Endodermal cell (in vitro differentiated cells): ENCODE measurements at regions not wholly inside any gene's neighbourhood (a gene's known extent, or its start where the extent isn't known, plus 50 kb on each side); places are given as distances from the start of the nearest gene placed in this dataset.

Experiments
- DNase-seq: peaks from one replicate; pipeline ENCODE4 v3.0.0-alpha.2; 2017
- H3K27ac ChIP-seq: 2 replicates; pipeline ENCODE4 v1.5.1; 2013; ENCODE audit warnings: mild to moderate bottlenecking, low read depth, low read length, moderate library complexity
- H3K27me3 ChIP-seq: 2 replicates; pipeline ENCODE4 v1.6.1; 2013; ENCODE audit warnings: mild to moderate bottlenecking, low read length, moderate library complexity; ENCODE audit not compliant: insufficient read depth, control insufficient read depth, poor library complexity, severe bottlenecking
- H3K36me3 ChIP-seq: 2 replicates; pipeline ENCODE4 v1.7.0; 2013; ENCODE audit warnings: mild to moderate bottlenecking, low read length, moderate library complexity; ENCODE audit not compliant: control insufficient read depth, insufficient read depth
- H3K4me1 ChIP-seq: one replicate; pipeline ENCODE4 v1.7.0; 2013; ENCODE audit warnings: low read length; ENCODE audit not compliant: control insufficient read depth, insufficient read depth
- H3K4me3 ChIP-seq: 2 replicates; pipeline ENCODE4 v1.5.1; 2013; ENCODE audit warnings: mild to moderate bottlenecking, low read length, moderate library complexity
- H3K9ac ChIP-seq: 2 replicates; pipeline ENCODE4 v1.6.1; 2013; ENCODE audit warnings: mild to moderate bottlenecking, low read length, moderate library complexity; ENCODE audit not compliant: poor library complexity, severe bottlenecking; ENCODE audit errors: extremely low read depth
- H3K9me3 ChIP-seq: 2 replicates; pipeline ENCODE4 v1.6.1; 2013; ENCODE audit warnings: mild to moderate bottlenecking, low read length, moderate library complexity; ENCODE audit not compliant: control insufficient read depth
- H3K27ac Mint-ChIP-seq: 2 replicates; pipeline ENCODE4 v1.8.0; 2020; ENCODE audit warnings: mixed read lengths
- H3K27me3 Mint-ChIP-seq: 2 replicates; pipeline ENCODE4 v1.8.0; 2021; ENCODE audit warnings: mild to moderate bottlenecking, mixed read lengths; ENCODE audit not compliant: insufficient read depth
- H3K36me3 Mint-ChIP-seq: 2 replicates; pipeline ENCODE4 v1.8.0; 2020; ENCODE audit warnings: low read depth, mixed read lengths
- H3K4me1 Mint-ChIP-seq: 2 replicates; pipeline ENCODE4 v1.8.0; 2020; ENCODE audit warnings: mixed read lengths
- H3K4me3 Mint-ChIP-seq: 2 replicates; pipeline ENCODE4 v1.8.0; 2020; ENCODE audit warnings: mild to moderate bottlenecking, moderate library complexity, mixed read lengths
- H3K9me3 Mint-ChIP-seq: 2 replicates; pipeline ENCODE4 v1.8.0; 2020; ENCODE audit warnings: mild to moderate bottlenecking, mixed read lengths
- CTCF ChIP-seq: fragments of 200-600 bp; sonication (generic); conservative IDR thresholded peaks from 2 replicates; pipeline ENCODE4 v1.5.0; 2021; ENCODE audit warnings: antibody characterized with exemption, mild to moderate bottlenecking
- WGBS, 2 experiments: methylation state at CpG; one replicate each; pipeline versions ENCODE4 v1.1.5 to v1.1.7; 2013; ENCODE audit warnings: missing lambda C conversion rate in 2 of 2, mixed read lengths in 1 of 2; ENCODE audit not compliant: insufficient coverage in 1 of 2, insufficient read length in 1 of 2; 5-methylcytosine and 5-hydroxymethylcytosine counted together

DNA sequence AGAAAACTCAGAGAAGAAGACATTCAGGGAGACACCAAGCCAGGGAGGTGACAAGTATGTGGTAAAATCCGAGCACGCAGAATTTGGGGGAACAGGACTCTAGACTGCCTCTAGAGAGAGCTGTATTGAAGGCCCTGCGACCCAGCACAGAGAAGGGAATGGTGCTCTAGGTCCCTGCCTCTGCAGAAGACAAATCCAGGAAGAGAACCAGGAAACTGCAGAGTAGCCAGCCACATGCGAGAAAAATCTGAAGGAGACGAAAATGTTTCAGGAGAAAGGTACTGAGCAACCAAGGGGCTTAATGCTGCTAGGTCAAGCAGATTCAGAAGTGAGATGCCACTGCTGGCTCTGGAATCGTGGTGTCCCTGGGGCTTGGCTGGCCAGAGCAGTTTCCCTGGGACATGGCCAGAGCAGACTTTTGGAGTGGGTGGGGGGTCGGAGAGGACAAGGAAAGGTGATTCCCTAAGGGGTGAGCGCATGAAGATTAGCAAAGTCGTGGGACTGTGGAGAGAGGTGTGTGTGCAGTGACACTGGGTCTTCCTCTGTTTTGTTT, 158.0 kb upstream of the KLF6 start:
- peaks cover 3% of the 10 kb centered on the region for H3K9me3 Mint-ChIP-seq
- Histone ChIP-seq H3K4me1 (peaks cover 7% of the 10 kb centered on the region), H3K36me3 (no peaks in the 10 kb centered on the region), H3K4me3 (peak overlapping the region; percentile 76), H3K9ac (peak overlapping the region; percentile 34), H3K27me3 (no peaks in the 10 kb centered on the region), H3K9me3 (peaks cover 10% of the 10 kb centered on the region), H3K27ac (no peak overlapping the region)
- H3K27ac Mint-ChIP-seq = no peak overlapping the region
- H3K36me3 Mint-ChIP-seq = no peaks in the 10 kb centered on the region
- H3K27me3 Mint-ChIP-seq = no peaks in the 10 kb centered on the region
- TF ChIP-seq CTCF = peak; percentile 27
- 82 to 88% methylated on average over 9 of the region's 9 CpGs for WGBS, 2 experiments
- DNase-seq = peak; percentile 67
- H3K4me3 Mint-ChIP-seq = no peak overlapping the region
- H3K4me1 Mint-ChIP-seq = peaks cover 31% of the 10 kb centered on the region

- no peak for DNase-seq
- H3K9me3 Mint-ChIP-seq = peaks cover 3% of the 10 kb centered on the region
- Histone ChIP-seq H3K36me3 (no peaks in the 10 kb centered on the region), H3K27me3 (no peaks in the 10 kb centered on the region), H3K4me1 (peaks cover 7% of the 10 kb centered on the region), H3K9me3 (peaks cover 10% of the 10 kb centered on the region), H3K4me3 (no peak overlapping the region), H3K27ac (no peak overlapping the region), H3K9ac (no peak overlapping the region)
- H3K4me3 Mint-ChIP-seq = no peak overlapping the region
- 94 to 95% methylated on average over 12 of the region's 12 CpGs for WGBS, 2 experiments
- H3K36me3 Mint-ChIP-seq = no peaks in the 10 kb centered on the region
- no peak for TF ChIP-seq CTCF
- H3K4me1 Mint-ChIP-seq = peaks cover 31% of the 10 kb centered on the region
- no peak overlapping the region for H3K27ac Mint-ChIP-seq
- H3K27me3 Mint-ChIP-seq = no peaks in the 10 kb centered on the region
These were observed 156.7 kb upstream of the KLF6 start for GRCh38 chr10:3941676-3942075.

DNA sequence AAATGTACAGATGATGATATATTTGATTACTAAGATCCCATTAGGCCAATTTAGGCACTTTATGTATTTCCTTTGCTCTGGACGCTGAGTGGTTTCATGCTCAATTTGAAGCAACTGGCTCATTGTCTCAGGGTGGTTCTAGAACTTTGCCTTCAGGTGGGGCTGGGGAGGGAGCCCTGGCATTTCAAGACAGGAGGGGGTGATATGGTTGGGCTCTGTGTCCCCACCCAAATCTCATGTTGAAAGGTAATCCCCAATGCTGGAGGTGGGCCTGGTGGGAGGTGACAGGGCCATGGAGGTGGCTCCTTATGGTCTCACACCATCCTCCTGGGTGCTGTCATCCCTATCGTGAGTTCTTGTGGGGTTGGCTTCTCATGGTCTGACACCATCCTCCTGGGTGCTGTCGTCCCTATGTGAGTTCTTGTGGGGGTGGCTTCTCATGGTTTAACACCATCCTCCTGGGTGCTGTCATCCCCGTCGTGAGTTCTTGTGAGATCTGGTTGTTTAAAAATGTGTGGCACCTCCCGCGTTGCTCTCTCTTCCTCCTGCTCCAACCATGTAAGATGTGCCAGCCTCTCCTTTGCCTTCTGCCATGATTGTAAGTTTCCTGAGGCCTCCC, 151.5 kb upstream of the KLF6 start:
- WGBS, 2 experiments = 93 to 100% methylated on average over 1 to 7 of the region's 7 CpGs
- Histone ChIP-seq H3K27ac (no peak overlapping the region), H3K4me1 (no peaks in the 10 kb centered on the region), H3K9ac (no peak overlapping the region), H3K36me3 (no peaks in the 10 kb centered on the region), H3K4me3 (no peak overlapping the region), H3K9me3 (peaks cover 5% of the 10 kb centered on the region), H3K27me3 (no peaks in the 10 kb centered on the region)
- no peaks in the 10 kb centered on the region for H3K36me3 Mint-ChIP-seq
- H3K9me3 Mint-ChIP-seq = peaks cover 3% of the 10 kb centered on the region
- H3K27me3 Mint-ChIP-seq = no peaks in the 10 kb centered on the region
- H3K4me1 Mint-ChIP-seq = peaks cover 6% of the 10 kb centered on the region
- DNase-seq = no peak
- no peak for TF ChIP-seq CTCF
- H3K27ac Mint-ChIP-seq = no peak overlapping the region
- H3K4me3 Mint-ChIP-seq = no peak overlapping the region
